ENCODE measurements at regions not wholly inside any gene's neighbourhood (a gene's known extent, or its start where the extent isn't known, plus 50 kb on each side); places are given as distances from the start of the nearest gene placed in this dataset.
"Not testable (repeated sequence)": the region's sequence is repeated elsewhere in the genome, so short reads cannot be mapped to it uniquely, and the experiment has no call there.

- WGBS: 54% methylated on average over 1 of the region's 1 CpG
- H3K4me3 ChIP-seq (ENCODE audit: low read length in 2 of 2): no peak overlapping the region
- no peak for DNase-seq (ENCODE audit: low read depth in 6 of 9, low spot score in 9 of 9)
- no peaks in the 10 kb centered on the region for H3K27me3 ChIP-seq (ENCODE audit: control insufficient read depth in 2 of 2, insufficient read depth in 1 of 2, low read length in 1 of 2)
- H3K27ac ChIP-seq (ENCODE audit: low read depth in 1 of 2, low read length in 1 of 2): no peak overlapping the region
- no peaks in the 10 kb centered on the region for H3K4me1 ChIP-seq (ENCODE audit: control insufficient read depth in 2 of 2, insufficient read depth in 2 of 2, low read length in 2 of 2)
- no peaks in the 10 kb centered on the region for H3K36me3 ChIP-seq (ENCODE audit: control insufficient read depth in 2 of 2, insufficient read depth in 2 of 2, low read length in 1 of 2)
- H3K9me3 ChIP-seq (ENCODE audit: control insufficient read depth in 2 of 2, insufficient read depth in 1 of 2, low read length in 1 of 2): no peaks in the 10 kb centered on the region
These were observed 86.8 kb upstream of the MEGF10 start for GRCh38 chr5:127203818-127204217.

- no peak overlapping the region for H3K27ac ChIP-seq (ENCODE audit: low read depth in 1 of 2, low read length in 1 of 2)
- H3K9me3 ChIP-seq (ENCODE audit: control insufficient read depth in 2 of 2, insufficient read depth in 1 of 2, low read length in 1 of 2): no peaks in the 10 kb centered on the region
- H3K36me3 ChIP-seq (ENCODE audit: control insufficient read depth in 2 of 2, insufficient read depth in 2 of 2, low read length in 1 of 2): no peaks in the 10 kb centered on the region
- H3K4me1 ChIP-seq (ENCODE audit: control insufficient read depth in 2 of 2, insufficient read depth in 2 of 2, low read length in 2 of 2): no peaks in the 10 kb centered on the region
- H3K4me3 ChIP-seq (ENCODE audit: low read length in 2 of 2): no peak overlapping the region
- 95% methylated on average over 3 of the region's 3 CpGs for WGBS
- H3K27me3 ChIP-seq (ENCODE audit: control insufficient read depth in 2 of 2, insufficient read depth in 1 of 2, low read length in 1 of 2): no peaks in the 10 kb centered on the region
- no peak for DNase-seq (ENCODE audit: low read depth in 6 of 9, low spot score in 9 of 9)
These were observed 85.4 kb upstream of the MEGF10 start for GRCh38 chr5:127205147-127205546.

- H3K36me3 ChIP-seq (ENCODE audit: control insufficient read depth in 2 of 2, insufficient read depth in 2 of 2, low read length in 1 of 2): no peaks in the 10 kb centered on the region
- H3K27me3 ChIP-seq (ENCODE audit: control insufficient read depth in 2 of 2, insufficient read depth in 1 of 2, low read length in 1 of 2): no peaks in the 10 kb centered on the region
- no peaks in the 10 kb centered on the region for H3K9me3 ChIP-seq (ENCODE audit: control insufficient read depth in 2 of 2, insufficient read depth in 1 of 2, low read length in 1 of 2)
- H3K4me3 ChIP-seq (ENCODE audit: low read length in 2 of 2): no peak overlapping the region
- no peak overlapping the region for H3K27ac ChIP-seq (ENCODE audit: low read depth in 1 of 2, low read length in 1 of 2)
- H3K4me1 ChIP-seq (ENCODE audit: control insufficient read depth in 2 of 2, insufficient read depth in 2 of 2, low read length in 2 of 2): no peaks in the 10 kb centered on the region
- 93% methylated on average over 4 of the region's 4 CpGs for whole genome bisulfite sequencing
- DNase-seq (ENCODE audit: low read depth in 6 of 9, low spot score in 9 of 9): no peak
These were observed 84.1 kb upstream of the MEGF10 start for GRCh38 chr5:127206320-127207113.

- Histone ChIP-seq H3K27ac (ENCODE audit: low read depth in 1 of 2, low read length in 1 of 2) (no peak overlapping the region), H3K4me3 (ENCODE audit: low read length in 2 of 2) (no peak overlapping the region), H3K27me3 (ENCODE audit: control insufficient read depth in 2 of 2, insufficient read depth in 1 of 2, low read length in 1 of 2) (no peaks in the 10 kb centered on the region), H3K9me3 (ENCODE audit: control insufficient read depth in 2 of 2, insufficient read depth in 1 of 2, low read length in 1 of 2) (no peaks in the 10 kb centered on the region), H3K4me1 (ENCODE audit: control insufficient read depth in 2 of 2, insufficient read depth in 2 of 2, low read length in 2 of 2) (no peaks in the 10 kb centered on the region), H3K36me3 (ENCODE audit: control insufficient read depth in 2 of 2, insufficient read depth in 2 of 2, low read length in 1 of 2) (no peaks in the 10 kb centered on the region)
- no peak for DNase-seq (ENCODE audit: low read depth in 6 of 9, low spot score in 9 of 9)
- WGBS: 88% methylated on average over 2 of the region's 2 CpGs
These were observed 80.6 kb upstream of the MEGF10 start for GRCh38 chr5:127210042-127210441.

GRCh38 chr5:127213231-127213630 is 77.4 kb upstream of the MEGF10 start:
- DNase-seq (ENCODE audit: low read depth in 6 of 9, low spot score in 9 of 9): no peak

GRCh38 chr5:127216143-127216542 is 74.5 kb upstream of the MEGF10 start:
- Histone ChIP-seq H3K27me3 (ENCODE audit: control insufficient read depth in 2 of 2, insufficient read depth in 1 of 2, low read length in 1 of 2) (no peaks in the 10 kb centered on the region), H3K27ac (ENCODE audit: low read depth in 1 of 2, low read length in 1 of 2) (no peak overlapping the region), H3K36me3 (ENCODE audit: control insufficient read depth in 2 of 2, insufficient read depth in 2 of 2, low read length in 1 of 2) (no peaks in the 10 kb centered on the region), H3K9me3 (ENCODE audit: control insufficient read depth in 2 of 2, insufficient read depth in 1 of 2, low read length in 1 of 2) (no peaks in the 10 kb centered on the region), H3K4me1 (ENCODE audit: control insufficient read depth in 2 of 2, insufficient read depth in 2 of 2, low read length in 2 of 2) (no peaks in the 10 kb centered on the region), H3K4me3 (ENCODE audit: low read length in 2 of 2) (no peak overlapping the region)
- DNase-seq (ENCODE audit: low read depth in 6 of 9, low spot score in 9 of 9): no peak
- WGBS: 97% methylated on average over 2 of the region's 2 CpGs

More at GRCh38 chr5:127213231-127213630, 77.4 kb upstream of the MEGF10 start:
- WGBS: 99% methylated on average over 2 of the region's 2 CpGs
- H3K4me3 ChIP-seq (ENCODE audit: low read length in 2 of 2): no peak overlapping the region
- H3K27ac ChIP-seq (ENCODE audit: low read depth in 1 of 2, low read length in 1 of 2): no peak overlapping the region
- no peaks in the 10 kb centered on the region for H3K9me3 ChIP-seq (ENCODE audit: control insufficient read depth in 2 of 2, insufficient read depth in 1 of 2, low read length in 1 of 2)
- no peaks in the 10 kb centered on the region for H3K36me3 ChIP-seq (ENCODE audit: control insufficient read depth in 2 of 2, insufficient read depth in 2 of 2, low read length in 1 of 2)
- H3K4me1 ChIP-seq (ENCODE audit: control insufficient read depth in 2 of 2, insufficient read depth in 2 of 2, low read length in 2 of 2): no peaks in the 10 kb centered on the region
- H3K27me3 ChIP-seq (ENCODE audit: control insufficient read depth in 2 of 2, insufficient read depth in 1 of 2, low read length in 1 of 2): no peaks in the 10 kb centered on the region

GRCh38 chr5:127216898-127217675 is 73.5 kb upstream of the MEGF10 start:
- Histone ChIP-seq H3K36me3 (ENCODE audit: control insufficient read depth in 2 of 2, insufficient read depth in 2 of 2, low read length in 1 of 2) (no peaks in the 10 kb centered on the region), H3K27me3 (ENCODE audit: control insufficient read depth in 2 of 2, insufficient read depth in 1 of 2, low read length in 1 of 2) (no peaks in the 10 kb centered on the region), H3K4me1 (ENCODE audit: control insufficient read depth in 2 of 2, insufficient read depth in 2 of 2, low read length in 2 of 2) (no peaks in the 10 kb centered on the region), H3K9me3 (ENCODE audit: control insufficient read depth in 2 of 2, insufficient read depth in 1 of 2, low read length in 1 of 2) (no peaks in the 10 kb centered on the region), H3K4me3 (ENCODE audit: low read length in 2 of 2) (no peak overlapping the region), H3K27ac (ENCODE audit: low read depth in 1 of 2, low read length in 1 of 2) (no peak overlapping the region)
- DNase-seq (ENCODE audit: low read depth in 6 of 9, low spot score in 9 of 9): no peak
- 98% methylated on average over 3 of the region's 3 CpGs for whole genome bisulfite sequencing

GRCh38 chr5:127221936-127222335 is 68.7 kb upstream of the MEGF10 start:
- 78% methylated on average over 1 of the region's 1 CpG for WGBS

GRCh38 chr5:127222571-127223156 is 67.9 kb upstream of the MEGF10 start:
- H3K27ac ChIP-seq (ENCODE audit: low read depth in 1 of 2, low read length in 1 of 2): not testable (repeated sequence)
- 88% methylated on average over 1 of the region's 1 CpG for WGBS

More at GRCh38 chr5:127221936-127222335, 68.7 kb upstream of the MEGF10 start:
- H3K4me3 ChIP-seq (ENCODE audit: low read length in 2 of 2); DNase-seq (ENCODE audit: low read depth in 6 of 9, low spot score in 9 of 9); H3K27me3 ChIP-seq (ENCODE audit: control insufficient read depth in 2 of 2, insufficient read depth in 1 of 2, low read length in 1 of 2); H3K27ac ChIP-seq (ENCODE audit: low read depth in 1 of 2, low read length in 1 of 2); H3K36me3 ChIP-seq (ENCODE audit: control insufficient read depth in 2 of 2, insufficient read depth in 2 of 2, low read length in 1 of 2); H3K9me3 ChIP-seq (ENCODE audit: control insufficient read depth in 2 of 2, insufficient read depth in 1 of 2, low read length in 1 of 2); H3K4me1 ChIP-seq (ENCODE audit: control insufficient read depth in 2 of 2, insufficient read depth in 2 of 2, low read length in 2 of 2): not testable (repeated sequence)

More at GRCh38 chr5:127222571-127223156, 67.9 kb upstream of the MEGF10 start:
- not testable (repeated sequence) for H3K4me3 ChIP-seq (ENCODE audit: low read length in 2 of 2); H3K9me3 ChIP-seq (ENCODE audit: control insufficient read depth in 2 of 2, insufficient read depth in 1 of 2, low read length in 1 of 2); DNase-seq (ENCODE audit: low read depth in 6 of 9, low spot score in 9 of 9); H3K36me3 ChIP-seq (ENCODE audit: control insufficient read depth in 2 of 2, insufficient read depth in 2 of 2, low read length in 1 of 2); H3K4me1 ChIP-seq (ENCODE audit: control insufficient read depth in 2 of 2, insufficient read depth in 2 of 2, low read length in 2 of 2); H3K27me3 ChIP-seq (ENCODE audit: control insufficient read depth in 2 of 2, insufficient read depth in 1 of 2, low read length in 1 of 2)
